ENCODE measurements at regions not wholly inside any gene's neighbourhood (a gene's known extent, or its start where the extent isn't known, plus 50 kb on each side); places are given as distances from the start of the nearest gene placed in this dataset.

DNA sequence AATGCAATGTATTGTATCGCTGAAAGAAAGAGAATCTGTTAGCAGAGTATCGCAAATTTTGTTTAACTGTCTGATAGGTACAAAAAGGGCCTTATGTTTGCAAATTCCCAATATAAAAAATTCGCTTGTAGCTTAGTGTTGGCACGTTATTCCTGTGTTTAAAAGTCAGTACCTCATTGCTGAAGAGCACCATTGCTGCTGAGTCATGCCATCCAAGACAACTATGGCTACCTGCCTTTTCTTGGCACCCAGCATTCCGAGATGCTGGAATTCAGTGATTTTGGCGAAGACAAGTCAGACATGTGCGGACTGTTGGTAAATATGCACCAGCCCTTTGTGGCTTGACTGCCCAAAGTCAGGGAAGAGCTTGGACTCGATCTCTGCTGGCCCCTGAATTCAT lies 149.5 kb upstream of the EEA1 start:
- DNase-seq (ENCODE audit: low read depth), result no peak
- no peak overlapping the region for H3K4me3 ChIP-seq (ENCODE audit: low read length)
- no peak for TF ChIP-seq CTCF (conservative IDR thresholded peaks at IDR 0.05; ENCODE audit: low read length)

- TF ChIP-seq CTCF (conservative IDR thresholded peaks at IDR 0.05; ENCODE audit: low read length), result no peak
- H3K4me3 ChIP-seq (ENCODE audit: low read length), result no peak overlapping the region
- DNase-seq (ENCODE audit: low read depth), result no peak
Measured at GRCh38 chr12:93079271-93079670, 150.2 kb upstream of the EEA1 start.

DNA sequence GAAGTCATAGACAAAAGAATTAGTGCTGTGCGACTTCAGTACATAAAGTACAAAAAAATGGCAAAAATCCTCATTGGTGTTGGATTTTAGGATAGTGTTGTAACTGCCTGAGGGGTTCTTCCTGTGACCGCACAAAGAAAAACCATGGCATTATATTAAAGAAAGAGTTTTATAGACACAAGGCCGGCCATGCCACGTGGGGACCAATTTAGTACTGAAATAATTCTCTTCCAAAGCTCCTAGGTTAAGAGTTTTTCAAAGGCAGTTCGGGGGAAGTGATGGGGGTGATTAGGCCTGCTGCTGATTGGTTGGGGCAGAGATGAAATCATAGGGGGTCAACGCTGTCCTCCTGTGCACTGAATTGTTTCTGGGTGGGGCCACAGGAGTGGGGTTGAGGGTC lies 150.9 kb upstream of the EEA1 start:
- no peak for TF ChIP-seq CTCF (conservative IDR thresholded peaks at IDR 0.05; ENCODE audit: low read length)
- no peak overlapping the region for H3K4me3 ChIP-seq (ENCODE audit: low read length)
- no peak for DNase-seq (ENCODE audit: low read depth)

DNA sequence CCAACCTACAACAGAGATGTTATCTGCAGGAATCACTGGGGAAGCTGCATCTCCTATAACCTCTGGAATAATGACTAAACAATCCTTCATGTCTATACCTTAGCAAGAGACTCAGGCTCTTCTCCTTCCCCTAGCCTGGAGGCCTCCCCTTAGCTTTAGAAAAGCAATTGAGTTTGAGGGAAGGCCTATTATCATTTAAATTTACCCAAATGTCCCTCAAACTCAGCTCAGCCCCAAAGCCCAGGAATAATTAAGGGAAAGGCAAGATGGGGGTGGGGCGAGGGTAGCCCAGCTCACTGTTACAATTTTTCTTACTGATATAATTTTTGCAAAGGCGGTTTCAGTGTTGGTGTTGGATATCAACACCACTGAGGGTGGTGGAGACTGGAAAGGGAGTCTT lies 151.4 kb upstream of the EEA1 start:
- DNase-seq (ENCODE audit: low read depth), result no peak
- TF ChIP-seq CTCF (conservative IDR thresholded peaks at IDR 0.05; ENCODE audit: low read length), result no peak
- H3K4me3 ChIP-seq (ENCODE audit: low read length), result no peak overlapping the region

- no peak overlapping the region for H3K4me3 ChIP-seq (ENCODE audit: low read length)
- TF ChIP-seq CTCF (conservative IDR thresholded peaks at IDR 0.05; ENCODE audit: low read length), result no peak
- peak; percentile 16 for DNase-seq (ENCODE audit: low read depth)
Measured at GRCh38 chr12:93080994-93081809, 152.1 kb upstream of the EEA1 start.

GRCh38 chr12:93081810-93082165 lies 152.7 kb upstream of the EEA1 start:
- no peak overlapping the region for H3K4me3 ChIP-seq (ENCODE audit: low read length)
- TF ChIP-seq CTCF (conservative IDR thresholded peaks at IDR 0.05; ENCODE audit: low read length), result no peak
- no peak for DNase-seq (ENCODE audit: low read depth)

Measured in AG10803 (cell line).